A673 (cell line): ENCODE measurements at regions not wholly inside any gene's neighbourhood (a gene's known extent, or its start where the extent isn't known, plus 50 kb on each side); places are given as distances from the start of the nearest gene placed in this dataset.

Experiments
- BruUV-seq: library from RNA; stranded (reverse); fragments of 400-500 nt; replicated peaks from 2 replicates; lab custom pipeline; 2021; lab: Mats Ljungman, UMichigan
- CTCF ChIA-PET: fragments of 300-600 bp; sonication (Branson Sonifier 250); formaldehyde crosslinking; loops from one replicate; lab custom pipeline; 2022; ENCODE audit warnings: antibody characterized with exemption; lab: Charles Lee
- POLR2A ChIA-PET: fragments of 300-600 bp; sonication (Branson Sonifier 250); formaldehyde crosslinking; loops from one replicate; lab custom pipeline; 2022; ENCODE audit warnings: antibody characterized with exemption; ENCODE audit not compliant: low non-redundant PET; lab: Charles Lee
- DNase-seq: peaks from one replicate; pipeline ENCODE4 v3.0.0-alpha.2; 2015; ENCODE audit warnings: low spot score
- H3K27ac ChIP-seq: fragments of 200-600 bp; sonication (generic); 2 replicates; pipeline ENCODE4 v1.5.1; 2016; ENCODE audit warnings: mixed run types, low read depth, mild to moderate bottlenecking, mixed read lengths, antibody characterized with exemption, low read length; ENCODE audit not compliant: poor library complexity, severe bottlenecking
- H3K27me3 ChIP-seq: fragments of 200-600 bp; sonication (generic); replicated peaks from 2 replicates; pipeline ENCODE4 v1.6.1; 2017; ENCODE audit warnings: mixed run types, low read depth, mild to moderate bottlenecking, mixed read lengths, antibody characterized with exemption, low read length; ENCODE audit not compliant: insufficient read depth, poor library complexity
- H3K36me3 ChIP-seq: fragments of 200-600 bp; sonication (generic); 2 replicates; pipeline ENCODE4 v1.6.1; 2016; ENCODE audit warnings: mixed run types, mild to moderate bottlenecking, mixed read lengths, antibody characterized with exemption, low read length; ENCODE audit not compliant: insufficient read depth, poor library complexity, severe bottlenecking
- H3K4me1 ChIP-seq: fragments of 200-600 bp; sonication (generic); 2 replicates; pipeline ENCODE4 v1.6.1; 2017; ENCODE audit warnings: mixed run types, mild to moderate bottlenecking, mixed read lengths, antibody characterized with exemption, low read length; ENCODE audit not compliant: insufficient read depth, poor library complexity, severe bottlenecking
- H3K4me3 ChIP-seq: fragments of 200-600 bp; sonication (generic); 2 replicates; pipeline ENCODE4 v1.5.1; 2016; ENCODE audit warnings: low read depth, mixed run types, mild to moderate bottlenecking, mixed read lengths, low read length; ENCODE audit not compliant: poor library complexity, severe bottlenecking
- H3K9me3 ChIP-seq: fragments of 200-600 bp; sonication (generic); 2 replicates; pipeline ENCODE4 v1.6.1; 2016; ENCODE audit warnings: mixed run types, low read depth, mild to moderate bottlenecking, mixed read lengths, antibody characterized with exemption, low read length; ENCODE audit not compliant: poor library complexity, severe bottlenecking
- EZH2 ChIP-seq: fragments of 200-600 bp; sonication (generic); IDR thresholded peaks from 2 replicates; pipeline ENCODE4 v1.6.1; 2017; ENCODE audit warnings: borderline replicate concordance, low read depth, mild to moderate bottlenecking, mixed read lengths, antibody characterized with exemption, low read length; ENCODE audit not compliant: poor library complexity, severe bottlenecking
- intact Hi-C: fragments of 100-400 bp; cut with micrococcal nuclease; formaldehyde crosslinking; loops from one replicate; pipeline ENCODE4 v1.10.0; 2022; ENCODE audit not compliant: unreplicated experiment
- TF ChIP-seq, protein P1 (sequence below): fragments of 300-800, 200-600 bp; sonication (generic); conservative IDR thresholded peaks from 2 replicates; pipeline ENCODE4 v1.5.1; 2017; ENCODE audit warnings: low read depth, mild to moderate bottlenecking, antibody characterized with exemption, low read length, moderate library complexity, mixed read lengths

DNA sequence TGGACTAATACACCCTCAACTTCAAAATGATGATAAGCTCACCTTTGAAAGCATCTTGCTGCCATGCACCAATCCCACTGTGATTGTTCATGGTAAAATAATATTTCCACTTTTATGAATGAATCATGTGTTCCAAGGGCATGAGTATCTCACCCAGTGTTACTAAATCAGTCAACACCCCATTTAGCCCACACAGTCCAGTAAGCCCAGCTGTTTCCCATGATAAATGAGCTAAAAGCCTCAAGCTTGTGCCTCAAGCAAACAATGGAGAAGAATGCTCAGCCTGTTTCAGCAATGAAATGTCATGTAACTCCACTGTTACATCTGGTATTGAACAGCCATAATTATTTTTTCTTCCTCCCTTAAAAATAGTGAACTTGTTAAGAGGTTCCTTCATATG lies 442.5 kb downstream of the XPNPEP1 start:
- TF ChIP-seq EZH2: no peak
- TF ChIP-seq, protein P1, sequence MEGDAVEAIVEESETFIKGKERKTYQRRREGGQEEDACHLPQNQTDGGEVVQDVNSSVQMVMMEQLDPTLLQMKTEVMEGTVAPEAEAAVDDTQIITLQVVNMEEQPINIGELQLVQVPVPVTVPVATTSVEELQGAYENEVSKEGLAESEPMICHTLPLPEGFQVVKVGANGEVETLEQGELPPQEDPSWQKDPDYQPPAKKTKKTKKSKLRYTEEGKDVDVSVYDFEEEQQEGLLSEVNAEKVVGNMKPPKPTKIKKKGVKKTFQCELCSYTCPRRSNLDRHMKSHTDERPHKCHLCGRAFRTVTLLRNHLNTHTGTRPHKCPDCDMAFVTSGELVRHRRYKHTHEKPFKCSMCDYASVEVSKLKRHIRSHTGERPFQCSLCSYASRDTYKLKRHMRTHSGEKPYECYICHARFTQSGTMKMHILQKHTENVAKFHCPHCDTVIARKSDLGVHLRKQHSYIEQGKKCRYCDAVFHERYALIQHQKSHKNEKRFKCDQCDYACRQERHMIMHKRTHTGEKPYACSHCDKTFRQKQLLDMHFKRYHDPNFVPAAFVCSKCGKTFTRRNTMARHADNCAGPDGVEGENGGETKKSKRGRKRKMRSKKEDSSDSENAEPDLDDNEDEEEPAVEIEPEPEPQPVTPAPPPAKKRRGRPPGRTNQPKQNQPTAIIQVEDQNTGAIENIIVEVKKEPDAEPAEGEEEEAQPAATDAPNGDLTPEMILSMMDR: no peak
- Histone ChIP-seq H3K4me3 (no peak overlapping the region), H3K9me3 (no peaks in the 10 kb centered on the region), H3K27ac (no peak overlapping the region), H3K27me3 (no peaks in the 10 kb centered on the region), H3K4me1 (peaks cover 41% of the 10 kb centered on the region), H3K36me3 (no peaks in the 10 kb centered on the region)
- BruUV-seq: no TSS peak
- CTCF ChIA-PET: interaction anchor here (0.6 kb wide), 1 partner anchor 1276 kb away, joined by 3 read pairs; no protein-coding TSS in a partner anchor
- peak; percentile 19 for DNase-seq
- POLR2A ChIA-PET: interaction anchor here (0.5 kb wide), 1 partner anchor 13 kb away, joined by 3 read pairs; no protein-coding TSS in a partner anchor
- intact Hi-C loops: no loop called here

DNA sequence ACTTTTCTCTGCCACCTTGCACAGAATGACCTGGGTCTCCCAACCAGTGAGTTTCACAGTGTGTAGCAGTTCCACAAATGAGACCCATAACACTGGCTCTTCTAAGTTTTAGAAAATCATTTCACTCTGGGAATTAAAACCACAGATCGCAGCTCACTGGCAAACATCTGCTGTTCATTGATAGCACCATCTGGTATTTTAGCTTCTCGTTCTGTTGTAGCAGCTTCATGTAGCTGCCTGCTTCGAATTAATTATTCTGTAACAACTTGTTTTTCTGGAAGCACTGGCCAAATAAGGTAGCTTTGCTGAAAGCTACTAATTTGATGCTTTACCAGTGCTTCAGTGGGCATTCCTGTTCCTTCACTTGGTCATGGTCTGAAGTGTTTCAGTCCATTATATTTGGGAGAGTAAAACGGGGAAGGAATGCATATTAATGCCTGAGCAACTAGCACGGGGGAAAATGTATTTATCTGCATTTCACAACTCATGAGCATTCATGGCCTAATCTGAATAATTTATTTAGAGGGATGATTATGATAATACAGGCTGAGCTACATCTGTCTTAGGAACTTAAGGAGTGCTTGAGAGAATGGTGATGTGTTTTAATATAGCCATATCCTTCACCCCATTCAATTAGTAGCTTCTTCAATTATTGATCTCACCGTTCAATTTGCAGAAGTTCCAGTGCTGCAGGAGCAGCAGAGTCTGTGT lies 447.4 kb downstream of the XPNPEP1 start:
- peak; percentile 19 for DNase-seq
- TF ChIP-seq, protein P1: no peak
- TF ChIP-seq EZH2: no peak
- BruUV-seq: no TSS peak
- intact Hi-C loops: no loop called here
- Histone ChIP-seq H3K27me3 (no peaks in the 10 kb centered on the region), H3K27ac (peak overlapping the region; percentile 44), H3K4me3 (no peak overlapping the region), H3K36me3 (no peaks in the 10 kb centered on the region), H3K4me1 (peaks cover 46% of the 10 kb centered on the region), H3K9me3 (no peaks in the 10 kb centered on the region)
- ChIA-PET CTCF (no interaction called here), POLR2A (no interaction called here)

DNA sequence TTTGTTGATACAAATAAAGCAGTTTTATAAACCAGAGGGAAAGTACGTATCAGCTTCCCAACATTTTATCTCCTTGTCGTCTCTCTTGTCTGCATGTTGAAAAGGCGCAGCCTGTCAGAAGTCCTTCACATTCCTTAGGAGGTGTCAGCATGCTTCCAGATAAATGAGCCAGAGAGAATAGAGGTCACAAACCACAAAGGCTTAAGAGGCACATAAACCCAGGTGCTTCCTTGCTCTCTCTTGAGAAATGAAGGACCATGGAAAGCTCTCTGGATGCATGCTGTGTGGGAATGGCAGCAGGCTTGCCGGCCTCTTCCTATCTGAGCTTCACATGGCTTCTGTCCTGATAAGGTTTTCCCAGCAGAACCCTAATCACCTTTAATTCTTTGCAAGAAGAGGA lies 448.5 kb downstream of the XPNPEP1 start:
- DNase-seq: no peak
- no peak overlapping the region for H3K4me3 ChIP-seq
- no peak overlapping the region for H3K27ac ChIP-seq
- ChIA-PET POLR2A (no interaction called here), CTCF (no interaction called here)
- intact Hi-C loops: no loop called here
- no peaks in the 10 kb centered on the region for H3K27me3 ChIP-seq
- H3K4me1 ChIP-seq: peaks cover 40% of the 10 kb centered on the region
- H3K9me3 ChIP-seq: no peaks in the 10 kb centered on the region
- TF ChIP-seq EZH2: no peak
- TF ChIP-seq, protein P1: no peak
- H3K36me3 ChIP-seq: no peaks in the 10 kb centered on the region
- no TSS peak for BruUV-seq
